GM12874 (cell line): ENCODE measurements at regions not wholly inside any gene's neighbourhood (a gene's known extent, or its start where the extent isn't known, plus 50 kb on each side); places are given as distances from the start of the nearest gene placed in this dataset.

Experiments used
- TF ChIP-seq, protein P1 (sequence below): IDR thresholded peaks from 2 replicates; pipeline ENCODE4 v1.5.1; 2011; ENCODE audit warnings: low read depth, mild to moderate bottlenecking, control low read depth, low read length, moderate library complexity; ENCODE audit not compliant: insufficient read depth

DNA sequence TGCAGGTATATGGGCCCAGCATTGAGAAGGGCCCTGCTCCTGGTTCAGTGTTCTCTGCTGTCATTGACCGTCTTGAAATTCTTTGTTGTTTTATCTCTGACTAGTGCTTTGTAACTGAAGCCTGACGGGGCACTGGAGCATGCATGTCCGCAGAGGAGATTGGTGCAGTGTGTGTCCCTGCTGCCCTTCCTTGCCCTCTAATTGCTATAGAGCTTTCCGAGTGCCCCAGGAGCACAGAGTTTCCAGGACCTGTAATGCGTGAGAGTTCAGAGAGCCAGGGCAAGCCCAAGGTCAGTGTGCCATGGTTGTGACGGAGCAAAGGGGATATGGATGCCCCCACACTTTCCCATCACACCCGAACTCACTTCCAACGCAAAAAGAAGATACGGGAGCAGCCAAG is 174.3 kb upstream of the UBE3A start:
- TF ChIP-seq, protein P1, sequence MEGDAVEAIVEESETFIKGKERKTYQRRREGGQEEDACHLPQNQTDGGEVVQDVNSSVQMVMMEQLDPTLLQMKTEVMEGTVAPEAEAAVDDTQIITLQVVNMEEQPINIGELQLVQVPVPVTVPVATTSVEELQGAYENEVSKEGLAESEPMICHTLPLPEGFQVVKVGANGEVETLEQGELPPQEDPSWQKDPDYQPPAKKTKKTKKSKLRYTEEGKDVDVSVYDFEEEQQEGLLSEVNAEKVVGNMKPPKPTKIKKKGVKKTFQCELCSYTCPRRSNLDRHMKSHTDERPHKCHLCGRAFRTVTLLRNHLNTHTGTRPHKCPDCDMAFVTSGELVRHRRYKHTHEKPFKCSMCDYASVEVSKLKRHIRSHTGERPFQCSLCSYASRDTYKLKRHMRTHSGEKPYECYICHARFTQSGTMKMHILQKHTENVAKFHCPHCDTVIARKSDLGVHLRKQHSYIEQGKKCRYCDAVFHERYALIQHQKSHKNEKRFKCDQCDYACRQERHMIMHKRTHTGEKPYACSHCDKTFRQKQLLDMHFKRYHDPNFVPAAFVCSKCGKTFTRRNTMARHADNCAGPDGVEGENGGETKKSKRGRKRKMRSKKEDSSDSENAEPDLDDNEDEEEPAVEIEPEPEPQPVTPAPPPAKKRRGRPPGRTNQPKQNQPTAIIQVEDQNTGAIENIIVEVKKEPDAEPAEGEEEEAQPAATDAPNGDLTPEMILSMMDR: no peak

DNA sequence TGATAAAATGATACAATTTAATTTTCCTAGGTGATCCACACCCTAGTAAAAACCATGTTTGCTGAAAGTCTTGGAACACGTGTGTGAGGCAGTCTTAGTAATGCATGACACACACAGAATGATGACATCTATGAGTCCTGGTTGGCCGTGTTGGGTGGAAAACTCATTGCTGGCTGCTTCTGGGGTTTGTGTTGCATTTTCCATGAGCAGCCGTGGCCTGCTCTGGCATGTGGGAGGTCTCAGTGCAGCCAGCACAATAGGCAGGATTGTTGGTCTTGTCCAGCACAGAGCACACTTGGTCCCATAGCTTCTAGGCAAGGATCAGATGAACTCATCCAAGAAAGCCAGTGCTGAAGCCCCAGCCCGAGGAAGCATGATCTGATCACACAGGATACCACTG is 172.8 kb upstream of the UBE3A start:
- TF ChIP-seq, protein P1: no peak

DNA sequence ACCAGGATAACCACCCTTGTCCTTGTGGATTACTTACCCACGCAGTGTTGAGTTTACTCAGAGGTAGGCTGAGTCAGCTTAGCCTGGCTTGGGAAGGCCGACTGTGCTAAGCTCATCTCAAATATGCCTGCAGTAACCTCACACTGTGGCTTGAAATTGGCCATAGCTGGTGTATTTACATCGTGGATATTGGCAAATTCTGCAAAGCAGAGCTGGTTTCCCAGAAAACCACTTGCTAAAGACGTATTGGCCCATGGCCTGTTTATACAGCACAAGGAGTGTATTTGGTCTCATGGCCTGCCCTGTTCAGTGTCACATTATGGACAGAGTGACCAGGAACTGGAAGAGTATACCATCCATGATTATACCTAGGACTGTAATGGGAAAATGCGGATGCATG is 170.5 kb upstream of the UBE3A start:
- TF ChIP-seq, protein P1: no peak

DNA sequence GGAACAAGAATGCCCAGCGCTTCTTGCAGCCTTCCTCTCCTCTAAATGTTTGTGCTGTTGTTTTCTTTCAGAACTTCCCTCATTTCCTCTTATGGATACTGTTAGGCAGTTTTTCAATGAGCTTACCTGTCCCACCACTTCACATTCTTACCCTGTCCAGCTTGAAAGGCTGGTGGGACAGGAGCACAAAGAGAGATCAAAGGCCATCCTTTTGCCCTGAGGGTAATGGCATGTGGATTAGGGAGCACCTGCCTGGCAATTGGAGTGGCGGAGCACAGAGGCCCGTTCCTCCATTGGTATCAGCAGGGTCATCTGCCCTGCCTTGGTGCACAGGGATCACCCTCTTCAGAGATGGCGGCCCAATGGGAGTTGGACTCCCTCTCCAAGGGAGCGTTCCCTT is 170.1 kb upstream of the UBE3A start:
- TF ChIP-seq, protein P1: no peak

DNA sequence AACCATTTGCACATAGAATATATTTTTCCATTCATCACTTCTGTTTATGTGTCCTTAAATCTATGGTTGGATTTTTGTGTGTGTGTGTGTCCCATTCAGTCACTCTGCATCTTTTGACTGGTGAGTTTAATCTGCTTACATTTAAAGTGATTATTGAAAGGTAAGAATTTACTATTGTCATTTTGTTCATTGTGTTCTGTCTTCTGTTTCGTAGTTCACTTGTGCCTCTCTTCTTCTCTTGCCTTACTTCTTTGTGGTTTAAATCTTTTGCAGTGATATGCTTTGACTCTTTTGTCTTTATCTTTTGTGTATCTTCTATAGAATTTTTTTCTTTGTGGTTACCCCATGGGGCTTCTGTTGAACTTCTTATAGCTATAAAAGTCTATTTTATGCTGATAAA is 166.3 kb upstream of the UBE3A start:
- TF ChIP-seq, protein P1: no peak

DNA sequence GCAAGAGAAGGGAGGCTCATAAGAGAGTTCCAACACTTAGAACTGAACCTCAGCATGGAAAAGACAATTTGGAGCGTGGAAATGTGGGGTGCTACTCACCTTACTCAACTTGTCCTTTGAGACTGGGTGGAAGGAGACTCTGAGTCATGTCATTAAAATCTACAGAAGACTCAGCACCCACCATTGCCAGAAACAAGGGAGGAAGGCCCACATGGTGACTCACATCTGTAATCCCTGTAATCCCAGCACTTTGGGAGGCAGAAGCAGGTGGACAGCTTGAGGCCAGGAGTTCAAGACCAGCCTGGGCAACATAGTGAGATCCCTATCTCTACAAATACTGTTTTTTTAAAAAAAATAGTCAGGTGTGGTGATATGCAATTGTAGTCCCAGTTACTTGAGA is 161.9 kb upstream of the UBE3A start:
- TF ChIP-seq, protein P1: no peak

DNA sequence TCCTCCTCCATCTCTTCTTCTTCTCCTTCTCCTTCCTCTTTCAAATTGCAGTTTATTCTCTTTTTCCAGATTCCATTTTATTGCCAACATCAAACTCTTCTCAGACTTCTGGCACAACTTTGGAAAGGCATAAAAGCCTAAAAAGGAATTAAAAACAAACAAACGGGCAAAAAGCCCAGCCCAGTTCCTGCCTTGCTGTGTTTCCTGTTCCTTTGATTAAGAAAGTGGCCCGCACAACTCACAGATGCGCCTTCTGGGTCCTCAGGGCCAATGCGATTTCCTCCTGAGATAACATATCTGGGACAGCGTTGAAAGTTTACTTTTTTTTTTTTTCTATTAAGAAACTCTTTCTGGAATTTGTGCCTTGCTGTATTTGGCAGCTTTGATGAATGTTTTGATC is 158.7 kb upstream of the UBE3A start:
- TF ChIP-seq, protein P1: no peak
